CD1c-positive myeloid dendritic cell (primary cell): ENCODE measurements at regions not wholly inside any gene's neighbourhood (a gene's known extent, or its start where the extent isn't known, plus 50 kb on each side); places are given as distances from the start of the nearest gene placed in this dataset.

Experiments used
- DNase-seq: peaks from one replicate; pipeline ENCODE4 v3.0.0-alpha.2; 2016; ENCODE audit errors: extremely low spot score

- no peak for DNase-seq
Observed at GRCh38 chr16:9300252-9300651, 208.8 kb downstream of the HAPSTR1 start.

- DNase-seq = no peak
Observed at GRCh38 chr16:9302072-9302471, 210.6 kb downstream of the HAPSTR1 start.

GRCh38 chr16:9306753-9307152 lies 215.3 kb downstream of the HAPSTR1 start:
- no peak for DNase-seq

GRCh38 chr16:9307446-9307845 lies 216.0 kb downstream of the HAPSTR1 start:
- no peak for DNase-seq

GRCh38 chr16:9308356-9308801 lies 216.9 kb downstream of the HAPSTR1 start:
- no peak for DNase-seq

GRCh38 chr16:9308850-9309249 lies 217.4 kb downstream of the HAPSTR1 start:
- DNase-seq = no peak

GRCh38 chr16:9309844-9310243 lies 218.4 kb downstream of the HAPSTR1 start:
- DNase-seq = no peak

- DNase-seq = no peak
Observed at GRCh38 chr16:9311303-9311954, 220.0 kb downstream of the HAPSTR1 start.

- no peak for DNase-seq
Observed at GRCh38 chr16:9316008-9316407, 224.6 kb downstream of the HAPSTR1 start.

GRCh38 chr16:9316615-9317014 lies 225.2 kb downstream of the HAPSTR1 start:
- DNase-seq = no peak

GRCh38 chr16:9318764-9319163 lies 227.3 kb downstream of the HAPSTR1 start:
- DNase-seq = no peak

- DNase-seq = no peak
Observed at GRCh38 chr16:9322769-9323168, 231.3 kb downstream of the HAPSTR1 start.

GRCh38 chr16:9323170-9323569 lies 231.7 kb downstream of the HAPSTR1 start:
- DNase-seq = no peak

- DNase-seq = no peak
Observed at GRCh38 chr16:9327253-9327652, 235.8 kb downstream of the HAPSTR1 start.

- DNase-seq = no peak
Observed at GRCh38 chr16:9328411-9328810, 237.0 kb downstream of the HAPSTR1 start.

- DNase-seq = no peak
Observed at GRCh38 chr16:9330095-9330494, 238.7 kb downstream of the HAPSTR1 start.

GRCh38 chr16:9331503-9331902 lies 240.1 kb downstream of the HAPSTR1 start:
- no peak for DNase-seq

GRCh38 chr16:9332574-9333148 lies 241.2 kb downstream of the HAPSTR1 start:
- DNase-seq = no peak

GRCh38 chr16:9333469-9333868 lies 242.0 kb downstream of the HAPSTR1 start:
- no peak for DNase-seq

GRCh38 chr16:9334103-9334502 lies 242.7 kb downstream of the HAPSTR1 start:
- DNase-seq = no peak

- no peak for DNase-seq
Observed at GRCh38 chr16:9337308-9338032, 246.0 kb downstream of the HAPSTR1 start.

- no peak for DNase-seq
Observed at GRCh38 chr16:9338068-9338467, 246.6 kb downstream of the HAPSTR1 start.

GRCh38 chr16:9338510-9338909 lies 247.1 kb downstream of the HAPSTR1 start:
- DNase-seq = no peak
